Activated gamma-delta T cell treated with Interleukin-2 at 50 U/mL for 16 hours (primary cell): ENCODE measurements at regions not wholly inside any gene's neighbourhood (a gene's known extent, or its start where the extent isn't known, plus 50 kb on each side); places are given as distances from the start of the nearest gene placed in this dataset.
A peak's percentile ranks its signal among the peaks of the same experiment; 100 is the strongest.

ENCODE experiments used
- DNase-seq: peaks from one replicate; pipeline ENCODE4 v3.0.0-alpha.2; 2020

DNA sequence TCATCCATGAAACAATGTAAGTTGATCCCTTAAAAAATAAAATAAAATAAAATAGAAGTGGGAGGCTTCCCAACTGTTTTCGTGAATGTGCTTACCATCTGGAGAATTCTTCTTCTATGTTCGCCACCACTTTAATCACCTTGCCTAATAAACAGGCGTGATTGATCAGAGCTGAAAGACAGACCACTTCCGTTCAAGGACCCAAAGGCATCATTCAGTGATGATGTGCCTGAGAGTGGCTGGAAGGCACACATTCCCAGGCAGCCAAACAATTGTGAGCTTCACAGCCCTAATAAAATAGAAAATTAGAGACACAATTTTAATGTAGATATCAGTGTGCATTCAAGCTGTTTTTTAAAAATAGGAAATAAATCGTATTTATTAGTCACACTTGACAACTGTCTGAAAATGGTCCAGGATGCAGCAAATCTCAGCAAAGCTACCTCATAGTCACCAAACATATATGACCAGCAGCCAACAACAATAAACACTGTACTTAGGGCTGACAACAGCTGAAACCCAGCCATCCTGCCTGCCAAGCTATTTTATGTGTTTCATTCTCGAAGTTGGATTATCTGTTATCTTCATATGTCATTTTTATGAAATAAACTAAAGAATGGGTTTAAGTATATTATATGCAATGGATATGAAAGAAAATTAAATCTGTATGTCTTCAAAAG lies 163.2 kb upstream of the FAM9B start:
- no peak for DNase-seq

- no peak for DNase-seq
Measured at GRCh38 chrX:9204560-9204959, 170.6 kb upstream of the FAM9B start.

DNA sequence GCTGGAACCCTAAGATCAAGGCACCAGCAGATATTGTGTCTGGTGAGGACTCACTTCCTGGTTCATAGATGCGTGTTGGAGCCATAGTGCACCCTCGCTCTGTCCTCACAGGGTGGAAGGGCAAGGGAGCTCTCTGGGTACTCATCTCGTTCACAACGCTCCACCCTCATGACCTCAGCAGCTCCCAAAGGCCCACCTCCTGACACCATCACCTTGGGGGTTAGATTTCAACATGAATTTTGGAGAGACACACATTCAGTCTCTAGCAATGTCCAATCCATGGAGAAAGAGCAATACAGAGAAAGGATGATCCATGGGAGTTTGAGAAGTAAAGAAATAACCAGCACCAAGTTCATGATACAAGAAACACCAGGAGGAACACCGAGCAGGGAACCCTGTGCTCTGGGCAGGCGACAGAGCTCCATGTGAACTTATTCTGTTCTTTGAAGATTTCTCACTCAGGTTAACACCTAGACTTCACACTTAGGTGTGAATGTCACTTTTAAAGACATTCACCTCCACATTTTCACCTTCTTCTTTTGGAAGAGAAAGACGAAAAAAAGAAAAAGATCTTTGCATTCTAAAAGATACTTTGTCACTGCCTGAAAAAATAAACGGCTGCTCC lies 171.8 kb upstream of the FAM9B start:
- peak; percentile 20 for DNase-seq

DNA sequence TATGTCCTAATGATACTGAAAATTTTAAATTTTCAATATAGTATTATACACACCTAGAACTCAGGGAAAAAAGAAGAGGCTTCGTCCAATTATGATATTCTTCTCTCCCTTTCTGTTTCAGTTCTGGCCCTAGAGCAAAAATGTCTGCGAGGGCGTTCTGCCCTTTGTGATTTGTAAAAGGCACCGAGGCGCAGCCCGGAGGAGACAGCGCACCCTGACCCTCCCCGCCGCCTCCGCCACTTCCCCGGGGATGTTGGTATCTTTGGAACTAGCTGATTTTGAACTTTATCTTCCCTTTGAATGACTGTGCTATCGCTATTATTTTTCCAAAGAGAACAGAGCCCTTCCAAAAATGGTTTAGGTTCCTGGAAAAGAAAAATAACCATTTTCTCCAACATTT lies 173.2 kb upstream of the FAM9B start:
- DNase-seq, result no peak

DNA sequence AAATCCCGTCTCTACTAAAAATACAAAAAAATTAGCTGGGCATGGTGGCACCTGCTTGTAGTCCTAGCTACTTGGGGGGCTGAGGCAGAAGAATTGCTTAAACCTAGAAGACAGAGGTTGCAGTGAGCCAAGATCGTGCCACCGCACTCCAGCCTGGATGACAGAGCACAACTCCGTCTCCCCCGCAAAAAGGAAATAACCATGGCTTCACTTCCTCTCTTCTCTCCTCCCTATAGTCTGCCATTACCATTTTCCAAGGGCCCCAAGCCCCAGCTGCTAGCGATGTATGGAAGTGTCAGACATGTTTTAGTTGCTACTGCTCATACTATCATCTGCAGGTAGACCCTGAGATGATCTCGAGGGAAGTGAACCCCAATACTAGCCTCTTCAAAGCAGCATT lies 177.3 kb upstream of the FAM9B start:
- DNase-seq, result no peak

DNA sequence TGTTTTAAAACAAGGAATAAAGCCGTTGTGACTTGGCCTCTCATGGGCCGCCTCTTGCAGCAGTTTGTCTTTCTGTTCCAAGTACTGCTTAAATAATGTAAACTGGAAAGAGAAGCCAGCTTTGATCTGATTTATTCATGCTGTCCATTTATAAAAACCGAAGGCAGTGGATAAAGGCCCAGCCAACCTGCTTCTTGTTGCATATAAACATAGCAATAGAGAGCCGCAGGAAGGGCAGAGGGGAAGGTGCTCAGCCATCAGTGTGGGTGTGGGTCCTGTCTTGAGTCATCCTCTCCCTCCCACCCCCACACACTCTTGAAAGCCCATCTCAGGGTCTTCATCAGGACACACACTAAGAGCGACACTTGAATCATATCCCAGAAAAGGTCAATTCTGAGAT lies 187.9 kb upstream of the FAM9B start:
- DNase-seq, result no peak

DNA sequence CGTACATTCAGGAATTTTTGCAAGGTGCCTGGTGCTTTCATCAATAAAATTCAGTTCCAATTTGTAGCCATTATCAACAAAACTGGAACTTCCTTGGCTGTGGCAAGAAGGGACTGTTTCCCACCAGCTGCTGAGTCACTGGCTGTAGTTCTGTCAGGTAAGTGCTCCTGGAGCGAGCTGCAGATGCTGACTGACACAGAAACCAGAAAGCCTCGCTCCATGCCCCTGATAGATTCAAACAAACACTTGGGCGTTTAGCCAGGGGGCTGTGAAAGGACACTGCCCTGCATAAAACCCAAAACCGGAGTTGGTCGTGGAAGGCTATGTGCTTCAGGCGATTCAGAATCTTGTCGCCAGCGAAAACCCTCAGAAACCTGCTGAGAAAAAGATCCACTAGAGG lies 188.4 kb upstream of the FAM9B start:
- DNase-seq, result no peak

- DNase-seq, result no peak
Measured at GRCh38 chrX:9227276-9227675, 193.3 kb upstream of the FAM9B start.

DNA sequence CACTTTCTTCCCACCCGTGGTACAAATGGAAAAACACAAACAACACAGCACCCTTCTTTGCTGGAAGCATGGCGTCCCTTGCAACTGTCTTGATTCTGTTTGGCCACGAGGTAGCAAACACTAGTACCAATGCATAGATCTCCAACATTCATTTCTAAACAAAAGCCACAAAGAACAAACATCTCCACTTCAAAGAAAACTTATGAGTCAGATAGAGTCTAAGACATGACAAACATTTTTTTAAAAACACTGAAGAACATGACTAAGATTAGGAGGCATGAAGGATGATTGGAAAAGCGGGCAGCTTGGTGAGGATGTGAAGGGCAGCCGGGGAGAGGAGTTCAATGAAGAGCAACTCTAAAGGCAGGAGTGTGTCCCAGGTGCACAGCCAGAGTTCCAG lies 197.6 kb upstream of the FAM9B start:
- no peak for DNase-seq

GRCh38 chrX:9233141-9233540 lies 199.2 kb upstream of the FAM9B start:
- no peak for DNase-seq

DNA sequence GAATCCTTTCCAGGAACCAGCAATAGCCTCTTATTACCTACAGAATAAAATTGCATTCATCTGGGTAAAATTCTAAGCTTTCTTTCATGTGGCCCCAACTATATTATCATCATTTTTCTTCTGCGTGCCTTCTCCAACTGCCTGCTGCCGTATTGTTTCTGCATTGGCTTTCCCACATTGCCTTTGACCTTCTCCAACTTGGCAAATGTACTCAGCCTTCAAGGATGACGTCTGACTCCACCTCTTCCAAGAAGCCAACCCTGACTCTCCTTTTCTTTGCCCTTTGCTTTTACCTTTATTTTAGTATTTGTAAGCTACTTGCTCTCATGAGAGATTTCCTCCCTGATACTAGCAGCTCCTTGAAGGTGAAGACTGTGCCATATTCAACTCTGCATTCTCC lies 200.4 kb upstream of the FAM9B start:
- no peak for DNase-seq

DNA sequence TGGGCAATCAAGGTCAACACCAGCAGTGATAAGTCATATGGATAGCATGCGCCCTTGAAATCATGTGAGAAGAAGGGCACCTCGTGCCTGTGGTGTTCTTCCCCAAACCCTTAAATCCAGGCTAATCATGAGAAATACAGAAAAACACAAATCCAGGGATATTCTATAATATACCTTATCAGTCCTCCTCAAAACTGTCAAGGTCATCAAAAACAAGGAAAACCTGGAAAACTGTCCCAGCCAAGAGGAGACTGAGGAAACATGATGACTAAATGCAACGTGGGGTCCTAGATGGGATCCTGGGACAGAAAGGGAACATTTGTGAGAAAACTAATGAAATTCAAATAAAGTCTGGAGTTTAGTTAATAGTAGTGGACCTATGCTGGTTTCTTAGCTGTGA lies 201.8 kb upstream of the FAM9B start:
- no peak for DNase-seq

DNA sequence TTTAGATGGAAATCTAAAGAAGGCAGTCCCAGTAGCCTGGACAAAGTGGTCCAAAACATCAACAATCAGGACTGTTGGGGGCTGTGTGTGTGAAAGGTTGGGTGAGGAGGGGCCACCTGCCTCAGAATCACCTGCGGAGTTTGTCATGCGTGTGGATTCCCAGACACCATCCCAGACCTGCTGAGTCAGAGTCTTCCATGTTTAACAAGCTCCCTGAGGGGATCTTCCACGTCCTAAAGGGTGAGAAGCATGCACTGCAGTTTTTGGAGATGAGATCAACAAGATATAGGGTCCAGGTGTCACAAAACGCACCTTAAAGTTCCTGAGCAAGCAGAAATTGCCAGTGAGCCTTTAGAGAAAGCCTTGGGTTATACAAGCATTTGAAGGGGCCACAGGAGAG lies 207.0 kb upstream of the FAM9B start:
- DNase-seq, result no peak

DNA sequence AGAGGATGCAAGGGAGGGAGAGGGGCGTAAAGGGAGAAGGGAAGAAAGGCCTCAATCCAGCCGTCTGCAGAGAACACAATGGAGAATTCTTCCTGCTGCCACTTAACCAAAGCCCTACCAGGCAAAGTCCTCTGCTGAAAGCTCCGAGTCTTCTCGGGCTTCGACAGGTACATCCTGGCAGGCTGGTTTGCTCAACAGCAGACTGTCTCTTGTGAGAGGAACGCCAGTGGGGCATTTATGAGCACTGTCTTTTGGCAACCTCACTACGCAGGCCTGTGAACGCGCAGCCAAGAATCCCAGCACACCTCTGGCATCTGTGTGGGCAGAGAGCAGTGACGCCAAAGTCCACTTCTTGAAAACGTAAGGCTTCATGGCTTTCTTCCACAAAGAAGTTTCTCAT lies 207.5 kb upstream of the FAM9B start:
- no peak for DNase-seq

DNA sequence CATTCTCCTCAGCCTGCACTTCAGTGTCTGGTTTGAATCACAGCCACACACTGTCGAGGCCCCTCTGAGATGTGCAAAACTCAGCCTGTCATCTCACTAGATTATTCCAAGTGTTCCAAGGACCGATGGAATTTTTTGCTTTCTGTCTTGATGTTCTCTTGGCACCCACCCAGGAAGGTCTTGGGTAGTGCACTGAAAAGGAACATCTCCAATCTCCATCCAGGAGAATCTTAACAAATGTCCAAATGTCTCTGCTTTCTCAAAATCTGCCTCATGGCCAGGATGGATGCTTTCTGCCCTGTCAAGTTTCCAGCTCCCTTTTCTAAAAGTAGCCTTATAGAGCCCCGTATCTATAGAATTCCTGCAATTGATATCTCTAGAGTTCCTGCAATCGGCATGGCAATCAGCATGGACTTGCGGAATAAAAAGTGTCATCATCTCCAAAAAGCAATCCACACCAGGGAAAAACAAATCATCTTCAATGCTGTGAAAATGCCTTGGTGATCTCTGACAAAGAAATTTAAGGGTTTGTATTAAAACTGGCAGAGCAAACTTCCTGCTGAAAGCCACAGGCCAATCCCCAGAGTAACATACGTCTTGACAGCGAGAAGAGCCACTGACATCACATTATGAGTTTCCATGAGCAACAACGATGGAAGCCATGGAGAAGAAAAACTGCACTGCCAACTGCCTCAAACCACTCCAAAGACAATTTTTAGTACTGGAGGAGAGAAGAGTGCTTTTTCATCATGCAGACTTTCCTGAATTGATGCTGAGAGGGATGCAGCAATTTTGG lies 215.3 kb upstream of the FAM9B start:
- no peak for DNase-seq

DNA sequence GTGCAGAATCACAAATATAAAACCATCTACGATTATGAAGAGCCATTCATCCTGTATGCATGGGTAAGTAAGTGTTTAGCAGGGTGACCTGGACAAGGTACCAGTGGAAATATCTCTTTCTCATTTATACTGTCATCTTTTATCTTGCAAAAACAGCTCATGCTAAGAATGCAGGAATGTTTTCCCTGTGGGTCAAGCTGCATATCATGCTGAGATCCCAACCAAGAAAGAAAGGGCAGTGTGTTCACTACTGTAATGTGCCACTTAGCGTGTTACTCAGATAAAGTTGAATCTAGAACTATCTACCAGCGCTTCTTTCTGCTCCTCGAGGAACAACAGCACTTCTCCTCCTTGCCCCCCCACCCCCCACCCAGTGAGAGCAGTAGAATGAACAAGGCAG lies 212.7 kb upstream of the TBL1X start:
- no peak for DNase-seq

DNA sequence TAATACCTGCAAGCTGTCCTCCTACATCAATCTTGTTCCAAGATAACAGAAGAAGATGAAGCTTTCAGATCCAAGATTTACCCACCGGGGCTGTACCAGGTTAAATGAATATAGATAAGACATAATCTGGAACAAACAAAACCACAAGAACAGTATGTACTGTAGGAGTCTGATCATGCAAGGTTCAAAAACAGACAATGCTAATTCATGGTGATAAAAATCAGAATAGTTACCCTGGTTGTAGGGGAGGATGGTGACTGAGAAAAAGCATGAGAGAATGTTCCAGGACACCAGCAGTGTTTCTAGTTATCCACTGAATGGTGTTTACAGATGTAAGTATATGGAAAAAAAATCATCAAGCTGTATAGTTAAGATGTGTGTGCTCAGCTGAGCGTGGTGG lies 211.6 kb upstream of the TBL1X start:
- DNase-seq, result no peak

GRCh38 chrX:9257718-9258420 lies 207.0 kb upstream of the TBL1X start:
- no peak for DNase-seq

DNA sequence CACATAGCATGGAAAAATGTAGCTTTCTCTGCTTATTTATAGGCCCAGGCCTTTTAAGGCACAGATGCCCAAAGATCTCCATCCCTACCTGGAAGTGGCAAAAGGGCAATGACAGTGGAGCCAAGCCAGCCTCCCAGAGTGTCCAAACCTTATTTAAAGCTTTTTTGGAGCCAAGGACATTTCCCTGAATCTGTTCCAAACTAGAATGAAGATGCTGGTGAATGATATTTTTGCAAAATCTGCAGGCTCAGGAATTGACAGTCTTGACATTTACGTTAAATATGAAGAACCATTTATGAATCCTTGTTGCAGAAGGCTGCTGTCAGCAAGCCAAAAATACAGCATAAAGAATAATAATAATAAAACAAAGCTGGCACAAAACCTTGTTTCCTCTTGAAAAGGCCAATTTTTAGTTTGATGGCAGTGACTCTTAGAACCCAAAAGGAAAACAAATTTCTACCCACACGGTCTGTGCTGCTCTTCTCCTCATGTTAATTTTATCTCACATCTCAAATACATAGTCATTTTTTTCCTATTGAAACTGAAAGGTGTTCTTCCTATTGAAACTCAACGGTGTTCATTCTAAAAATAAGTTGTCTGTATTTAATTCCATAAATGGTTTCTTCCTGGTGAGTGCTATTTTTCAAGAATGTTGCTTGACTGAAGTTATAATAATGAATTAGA lies 206.3 kb upstream of the TBL1X start:
- DNase-seq, result no peak

DNA sequence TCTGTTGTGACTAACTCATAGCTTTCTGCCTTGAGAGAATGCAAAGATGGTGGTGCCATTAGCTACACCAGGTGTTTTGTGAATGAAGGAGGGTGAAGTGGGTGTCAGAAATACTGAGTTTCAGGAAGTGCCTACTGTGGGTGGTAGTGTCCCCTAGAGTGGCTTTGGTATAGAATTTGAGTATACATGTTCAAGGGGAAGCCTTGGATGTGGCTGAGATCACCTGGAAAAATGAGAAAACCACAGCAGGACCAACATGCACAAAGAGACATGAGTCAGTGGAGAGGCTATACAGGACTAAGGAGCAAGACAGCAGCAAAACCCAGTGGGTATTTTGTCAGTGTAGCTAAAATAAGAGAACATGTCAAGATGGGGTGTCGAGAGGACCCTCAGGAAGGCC lies 204.3 kb upstream of the TBL1X start:
- DNase-seq, result no peak

DNA sequence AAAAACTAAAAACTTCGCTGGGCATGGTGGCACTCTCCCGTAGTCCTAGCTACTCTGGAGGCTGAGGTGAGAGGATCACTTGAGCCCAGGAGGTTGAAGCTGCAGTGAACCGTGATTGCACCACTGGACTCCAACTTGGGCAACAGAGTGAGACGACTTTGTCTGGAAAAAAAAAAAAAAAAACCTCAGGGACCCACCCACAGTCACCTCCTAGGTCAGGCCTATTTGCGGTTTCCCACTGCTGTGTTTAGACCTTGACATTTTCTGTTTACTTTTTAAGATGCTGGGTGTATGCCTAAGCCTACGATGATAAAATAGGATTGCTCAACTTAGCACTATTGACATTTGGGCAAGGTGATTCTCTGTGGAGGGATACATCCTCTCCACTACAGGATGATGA lies 197.4 kb upstream of the TBL1X start:
- DNase-seq, result no peak

- DNase-seq, result no peak
Measured at GRCh38 chrX:9269134-9269533, 195.7 kb upstream of the TBL1X start.
